ENCODE measurements at regions not wholly inside any gene's neighbourhood (a gene's known extent, or its start where the extent isn't known, plus 50 kb on each side); places are given as distances from the start of the nearest gene placed in this dataset.
A peak's percentile ranks its signal among the peaks of the same experiment; 100 is the strongest.
"Not testable (repeated sequence)": the region's sequence is repeated elsewhere in the genome, so short reads cannot be mapped to it uniquely, and the experiment has no call there.

GRCh38 chr9:99489060-99489413 lies 267.0 kb downstream of the SEC61B start:
- Histone ChIP-seq H3K4me3 (no peak overlapping the region), H3K4me1 (no peaks in the 10 kb centered on the region), H3K27me3 (no peaks in the 10 kb centered on the region), H3K9me3 (no peaks in the 10 kb centered on the region), H3K36me3 (no peaks in the 10 kb centered on the region), H3K27ac (no peak overlapping the region)
- DNase-seq: no peak
- TF ChIP-seq POLR2A (IDR thresholded peaks at IDR 0.05): no peak
- TF ChIP-seq, protein P1, sequence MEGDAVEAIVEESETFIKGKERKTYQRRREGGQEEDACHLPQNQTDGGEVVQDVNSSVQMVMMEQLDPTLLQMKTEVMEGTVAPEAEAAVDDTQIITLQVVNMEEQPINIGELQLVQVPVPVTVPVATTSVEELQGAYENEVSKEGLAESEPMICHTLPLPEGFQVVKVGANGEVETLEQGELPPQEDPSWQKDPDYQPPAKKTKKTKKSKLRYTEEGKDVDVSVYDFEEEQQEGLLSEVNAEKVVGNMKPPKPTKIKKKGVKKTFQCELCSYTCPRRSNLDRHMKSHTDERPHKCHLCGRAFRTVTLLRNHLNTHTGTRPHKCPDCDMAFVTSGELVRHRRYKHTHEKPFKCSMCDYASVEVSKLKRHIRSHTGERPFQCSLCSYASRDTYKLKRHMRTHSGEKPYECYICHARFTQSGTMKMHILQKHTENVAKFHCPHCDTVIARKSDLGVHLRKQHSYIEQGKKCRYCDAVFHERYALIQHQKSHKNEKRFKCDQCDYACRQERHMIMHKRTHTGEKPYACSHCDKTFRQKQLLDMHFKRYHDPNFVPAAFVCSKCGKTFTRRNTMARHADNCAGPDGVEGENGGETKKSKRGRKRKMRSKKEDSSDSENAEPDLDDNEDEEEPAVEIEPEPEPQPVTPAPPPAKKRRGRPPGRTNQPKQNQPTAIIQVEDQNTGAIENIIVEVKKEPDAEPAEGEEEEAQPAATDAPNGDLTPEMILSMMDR (IDR thresholded peaks at IDR 0.05): no peak

- Histone ChIP-seq H3K27me3 (no peaks in the 10 kb centered on the region), H3K27ac (peak overlapping the region in 1 of 4 donors; percentile 2), H3K4me1 (no peaks in the 10 kb centered on the region), H3K36me3 (no peaks in the 10 kb centered on the region), H3K9me3 (no peaks in the 10 kb centered on the region), H3K4me3 (no peak overlapping the region)
- no peak for DNase-seq
- no peak for TF ChIP-seq POLR2A (IDR thresholded peaks at IDR 0.05)
- TF ChIP-seq, protein P1 (IDR thresholded peaks at IDR 0.05): no peak
Measured at GRCh38 chr9:99490729-99491128, 268.6 kb downstream of the SEC61B start.

DNA sequence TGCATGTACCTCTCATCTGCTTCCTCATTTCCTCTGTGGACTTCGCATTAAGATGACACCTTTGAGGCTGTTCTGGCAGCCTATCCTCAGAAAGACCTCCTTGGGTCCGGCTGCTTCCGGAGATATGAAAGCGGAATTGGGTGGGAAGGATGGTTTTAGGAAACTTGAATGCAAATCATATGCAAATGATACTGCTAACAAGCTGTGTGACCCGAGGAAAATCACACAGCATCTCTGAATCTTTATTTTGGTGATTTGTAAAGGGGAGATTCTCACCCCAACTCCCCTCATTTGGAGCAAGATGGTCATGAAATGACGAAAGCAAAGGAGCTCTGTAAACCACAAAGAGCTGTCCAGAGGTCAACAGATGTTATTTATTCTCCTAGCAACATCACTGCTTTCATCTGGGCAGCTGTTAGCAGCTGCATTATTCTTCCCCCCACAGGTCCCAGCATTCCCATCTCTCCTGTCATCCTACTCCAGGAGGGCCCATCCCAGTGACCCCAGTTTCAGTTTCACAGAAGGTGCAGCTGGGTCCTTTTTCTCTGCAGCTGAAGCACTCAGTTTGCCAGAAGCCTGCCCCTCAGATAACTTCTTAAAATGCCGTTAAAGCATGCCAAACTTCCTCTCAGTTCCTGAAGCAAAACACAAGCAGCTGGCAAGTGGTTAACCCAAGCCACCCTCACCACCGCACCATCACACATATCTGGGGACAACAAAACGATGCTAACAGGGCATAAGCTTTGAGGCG lies 269.5 kb downstream of the SEC61B start:
- peak overlapping the region in 1 of 4 donors; percentile 2 for H3K27ac ChIP-seq
- H3K27me3 ChIP-seq: no peaks in the 10 kb centered on the region
- no peaks in the 10 kb centered on the region for H3K9me3 ChIP-seq
- H3K36me3 ChIP-seq: no peaks in the 10 kb centered on the region
- DNase-seq: no peak
- TF ChIP-seq, protein P1 (IDR thresholded peaks at IDR 0.05): no peak
- no peak for TF ChIP-seq POLR2A (IDR thresholded peaks at IDR 0.05)
- no peak overlapping the region for H3K4me3 ChIP-seq
- no peaks in the 10 kb centered on the region for H3K4me1 ChIP-seq

GRCh38 chr9:99497641-99498040 lies 275.6 kb downstream of the SEC61B start:
- H3K4me3 ChIP-seq: no peak overlapping the region
- no peaks in the 10 kb centered on the region for H3K4me1 ChIP-seq
- no peak overlapping the region for H3K27ac ChIP-seq
- H3K9me3 ChIP-seq: no peaks in the 10 kb centered on the region
- no peaks in the 10 kb centered on the region for H3K36me3 ChIP-seq
- no peak for DNase-seq
- no peaks in the 10 kb centered on the region for H3K27me3 ChIP-seq
- TF ChIP-seq, protein P1 (IDR thresholded peaks at IDR 0.05): no peak
- no peak for TF ChIP-seq POLR2A (IDR thresholded peaks at IDR 0.05)

DNA sequence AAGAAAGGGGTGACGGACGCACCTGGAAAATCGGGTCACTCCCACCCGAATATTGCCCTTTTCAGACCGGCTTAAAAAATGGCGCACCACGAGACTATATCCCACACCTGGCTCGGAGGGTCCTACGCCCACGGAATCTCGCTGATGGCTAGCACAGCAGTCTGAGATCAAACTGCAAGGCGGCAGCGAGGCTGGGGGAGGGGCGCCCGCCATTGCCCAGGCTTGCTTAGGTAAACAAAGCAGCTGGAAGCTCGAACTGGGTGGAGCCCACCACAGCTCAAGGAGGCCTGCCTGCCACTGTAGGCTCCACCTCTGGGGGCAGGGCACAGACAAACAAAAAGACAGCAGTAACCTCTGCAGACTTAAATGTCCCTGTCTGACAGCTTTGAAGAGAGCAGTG lies 276.9 kb downstream of the SEC61B start:
- H3K27me3 ChIP-seq, H3K36me3 ChIP-seq, H3K4me3 ChIP-seq, H3K27ac ChIP-seq, H3K4me1 ChIP-seq, DNase-seq, H3K9me3 ChIP-seq: not testable (repeated sequence)

GRCh38 chr9:99505936-99506335 lies 283.9 kb downstream of the SEC61B start:
- TF ChIP-seq POLR2A (IDR thresholded peaks at IDR 0.05): no peak
- TF ChIP-seq, protein P1 (IDR thresholded peaks at IDR 0.05): no peak
- Histone ChIP-seq H3K36me3 (no peaks in the 10 kb centered on the region), H3K27me3 (no peaks in the 10 kb centered on the region), H3K4me3 (no peak overlapping the region), H3K4me1 (no peaks in the 10 kb centered on the region), H3K27ac (no peak overlapping the region), H3K9me3 (no peaks in the 10 kb centered on the region)
- DNase-seq: no peak
